Spleen (tissue), 7 donors: ENCODE measurements at regions not wholly inside any gene's neighbourhood (a gene's known extent, or its start where the extent isn't known, plus 50 kb on each side); places are given as distances from the start of the nearest gene placed in this dataset.

Experiments
- POLR2A ChIP-seq, 3 donors: fragments of 450-650 bp; IDR thresholded peaks; one replicate each; pipeline ENCODE4 v1.5.1; 2017; ENCODE audit warnings: antibody characterized with exemption in 3 of 3, mild to moderate bottlenecking in 1 of 3
- TF ChIP-seq, protein P1 (sequence below), 11 experiments: fragments of 200-600 bp in 7 of 11; fragments of 450-650 bp in 4 of 11; sonication (generic) in 4 of 11; IDR thresholded peaks in 8 of 11; conservative IDR thresholded peaks in 3 of 11; 1 replicate in 7 of 11; 2 replicates in 4 of 11; pipeline versions ENCODE4 v1.4.0 to v1.8.0; 2016 to 2021; ENCODE audit warnings: antibody characterized with exemption in 11 of 11, inconsistent platforms in 4 of 11, mild to moderate bottlenecking in 1 of 11
- donor health status: DM: no; HTN: no; CAD: no; lungs with moderate emphysema.
- donor health status: DM: no; HTN: no; CAD: no.
- donor health status: DM: no; HTN: no; CAD: no.

DNA sequence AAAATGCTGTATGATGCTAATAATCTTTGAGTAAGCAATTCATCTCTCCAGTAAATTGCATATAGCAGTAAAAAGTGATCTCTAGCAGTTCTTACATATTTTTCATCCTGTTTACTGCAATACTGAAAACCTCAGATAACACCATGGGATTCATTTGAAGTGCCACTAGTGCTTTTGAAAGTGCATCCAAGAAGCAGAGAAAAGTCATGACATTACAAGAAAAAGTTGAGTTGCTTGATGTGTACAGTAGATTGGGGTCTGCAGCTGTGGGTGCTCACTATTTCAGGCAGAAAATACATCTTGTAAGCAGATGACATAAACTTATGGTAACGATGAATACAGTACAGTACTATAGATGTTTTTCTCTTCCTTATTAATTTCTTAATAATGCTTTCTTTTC, 1984.9 kb upstream of the LRRTM1 start:
- TF ChIP-seq POLR2A (IDR thresholded peaks at IDR 0.05): no peak
- TF ChIP-seq, protein P1, sequence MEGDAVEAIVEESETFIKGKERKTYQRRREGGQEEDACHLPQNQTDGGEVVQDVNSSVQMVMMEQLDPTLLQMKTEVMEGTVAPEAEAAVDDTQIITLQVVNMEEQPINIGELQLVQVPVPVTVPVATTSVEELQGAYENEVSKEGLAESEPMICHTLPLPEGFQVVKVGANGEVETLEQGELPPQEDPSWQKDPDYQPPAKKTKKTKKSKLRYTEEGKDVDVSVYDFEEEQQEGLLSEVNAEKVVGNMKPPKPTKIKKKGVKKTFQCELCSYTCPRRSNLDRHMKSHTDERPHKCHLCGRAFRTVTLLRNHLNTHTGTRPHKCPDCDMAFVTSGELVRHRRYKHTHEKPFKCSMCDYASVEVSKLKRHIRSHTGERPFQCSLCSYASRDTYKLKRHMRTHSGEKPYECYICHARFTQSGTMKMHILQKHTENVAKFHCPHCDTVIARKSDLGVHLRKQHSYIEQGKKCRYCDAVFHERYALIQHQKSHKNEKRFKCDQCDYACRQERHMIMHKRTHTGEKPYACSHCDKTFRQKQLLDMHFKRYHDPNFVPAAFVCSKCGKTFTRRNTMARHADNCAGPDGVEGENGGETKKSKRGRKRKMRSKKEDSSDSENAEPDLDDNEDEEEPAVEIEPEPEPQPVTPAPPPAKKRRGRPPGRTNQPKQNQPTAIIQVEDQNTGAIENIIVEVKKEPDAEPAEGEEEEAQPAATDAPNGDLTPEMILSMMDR (IDR thresholded peaks at IDR 0.05 in 8 of 11, conservative IDR thresholded peaks at IDR 0.05 in 3 of 11): no peak
